Lower lobe of right lung (tissue), 2 donors: ENCODE measurements at regions not wholly inside any gene's neighbourhood (a gene's known extent, or its start where the extent isn't known, plus 50 kb on each side); places are given as distances from the start of the nearest gene placed in this dataset.

ENCODE experiments used
- ATAC-seq, 2 donors: fragments of 200-7000 bp; cut with Tn5 transposase; one replicate each; pipeline ENCODE4 v1.9.1; 2020 to 2022; ENCODE audit warnings: mild to moderate bottlenecking in 2 of 2, moderate library complexity in 2 of 2
- DNase-seq: peaks from one replicate; pipeline ENCODE4 v3.0.0-alpha.2; 2020
- H3K27ac ChIP-seq: fragments of 200-600 bp; one replicate; pipeline ENCODE4 v1.8.0; 2022
- H3K27me3 ChIP-seq: fragments of 200-600 bp; one replicate; pipeline ENCODE4 v1.8.0; 2022; ENCODE audit warnings: low read depth
- H3K36me3 ChIP-seq: fragments of 200-600 bp; one replicate; pipeline ENCODE4 v1.8.0; 2022; ENCODE audit warnings: mild to moderate bottlenecking
- H3K4me1 ChIP-seq: fragments of 200-600 bp; one replicate; pipeline ENCODE4 v1.8.0; 2022
- H3K4me3 ChIP-seq: fragments of 200-600 bp; one replicate; pipeline ENCODE4 v1.8.0; 2022; ENCODE audit warnings: mild to moderate bottlenecking
- H3K9me3 ChIP-seq: fragments of 200-600 bp; one replicate; pipeline ENCODE4 v1.8.0; 2022
- intact Hi-C: fragments of 100-400 bp; cut with DNase I; formaldehyde crosslinking; loops from one replicate; pipeline ENCODE4 v1.11.0; 2022
- TF ChIP-seq, protein P1 (sequence below): fragments of 200-600 bp; IDR thresholded peaks from one replicate; pipeline ENCODE4 v1.8.0; 2022; ENCODE audit warnings: antibody characterized with exemption, mild to moderate bottlenecking
- donor health status: DM: no; HTN: yes; CAD: no; lungs with severe emphysema.

DNA sequence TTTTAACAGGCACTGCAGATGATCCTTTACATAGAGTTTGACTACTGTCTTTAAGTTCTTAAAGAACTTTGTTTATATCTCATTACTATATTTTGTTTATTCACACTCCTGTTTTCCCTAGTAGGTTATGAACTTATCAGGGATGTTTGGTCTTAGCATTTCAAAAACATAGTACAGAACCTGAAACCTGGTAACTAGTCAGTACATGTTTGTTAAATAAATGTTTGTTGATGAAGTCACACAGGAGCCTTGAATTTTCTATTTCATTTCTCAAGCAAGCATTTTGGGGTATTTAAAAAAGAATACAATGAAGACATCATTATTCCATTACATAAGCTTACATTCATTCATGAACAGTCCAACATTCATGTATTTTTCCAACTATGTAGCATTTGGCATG lies 280.3 kb upstream of the ZSWIM2 start:
- TF ChIP-seq, protein P1, sequence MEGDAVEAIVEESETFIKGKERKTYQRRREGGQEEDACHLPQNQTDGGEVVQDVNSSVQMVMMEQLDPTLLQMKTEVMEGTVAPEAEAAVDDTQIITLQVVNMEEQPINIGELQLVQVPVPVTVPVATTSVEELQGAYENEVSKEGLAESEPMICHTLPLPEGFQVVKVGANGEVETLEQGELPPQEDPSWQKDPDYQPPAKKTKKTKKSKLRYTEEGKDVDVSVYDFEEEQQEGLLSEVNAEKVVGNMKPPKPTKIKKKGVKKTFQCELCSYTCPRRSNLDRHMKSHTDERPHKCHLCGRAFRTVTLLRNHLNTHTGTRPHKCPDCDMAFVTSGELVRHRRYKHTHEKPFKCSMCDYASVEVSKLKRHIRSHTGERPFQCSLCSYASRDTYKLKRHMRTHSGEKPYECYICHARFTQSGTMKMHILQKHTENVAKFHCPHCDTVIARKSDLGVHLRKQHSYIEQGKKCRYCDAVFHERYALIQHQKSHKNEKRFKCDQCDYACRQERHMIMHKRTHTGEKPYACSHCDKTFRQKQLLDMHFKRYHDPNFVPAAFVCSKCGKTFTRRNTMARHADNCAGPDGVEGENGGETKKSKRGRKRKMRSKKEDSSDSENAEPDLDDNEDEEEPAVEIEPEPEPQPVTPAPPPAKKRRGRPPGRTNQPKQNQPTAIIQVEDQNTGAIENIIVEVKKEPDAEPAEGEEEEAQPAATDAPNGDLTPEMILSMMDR: no peak
- Histone ChIP-seq H3K27ac (no peak overlapping the region), H3K27me3 (no peaks in the 10 kb centered on the region), H3K4me3 (no peak overlapping the region), H3K4me1 (no peaks in the 10 kb centered on the region), H3K36me3 (no peaks in the 10 kb centered on the region), H3K9me3 (no peaks in the 10 kb centered on the region)
- intact Hi-C loops: no loop called here
- ATAC-seq: no peak
- no peak for DNase-seq

DNA sequence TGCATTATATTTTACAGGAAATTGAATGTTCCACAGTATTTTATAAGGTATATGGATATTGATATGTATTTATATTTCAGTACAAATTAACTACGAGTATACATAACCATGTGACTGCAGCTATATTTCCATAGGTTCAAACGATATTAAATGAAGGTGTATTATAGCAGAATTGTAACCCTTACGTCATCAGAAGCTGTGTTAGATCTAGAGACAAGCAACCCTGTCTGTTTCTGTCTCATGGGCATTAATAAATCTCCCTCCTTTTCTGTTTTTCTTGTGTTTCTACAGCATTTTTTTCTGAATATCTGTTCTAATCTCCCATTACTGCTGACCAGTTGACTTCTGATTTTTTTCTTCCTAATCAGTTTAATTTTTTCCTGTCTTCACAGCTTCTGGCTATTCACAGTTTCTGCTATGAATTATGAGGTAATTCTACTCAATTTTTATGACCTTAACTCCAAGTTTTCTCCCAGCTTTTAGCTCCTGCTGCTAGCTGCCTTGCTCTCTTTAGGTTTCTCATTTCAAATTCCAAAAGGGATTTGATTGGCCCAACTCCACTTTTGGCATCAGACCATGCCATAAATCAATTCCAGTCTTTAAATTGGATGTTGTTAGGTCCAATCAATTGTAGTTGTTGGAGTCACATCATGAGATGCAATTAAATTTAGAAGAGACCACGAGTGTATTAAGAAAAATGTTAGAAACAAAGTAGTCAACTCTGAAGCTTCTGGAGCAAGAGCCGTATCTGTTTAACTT lies 277.5 kb upstream of the ZSWIM2 start:
- Histone ChIP-seq H3K36me3 (no peaks in the 10 kb centered on the region), H3K27me3 (no peaks in the 10 kb centered on the region), H3K27ac (no peak overlapping the region), H3K9me3 (no peaks in the 10 kb centered on the region), H3K4me3 (no peak overlapping the region), H3K4me1 (no peaks in the 10 kb centered on the region)
- ATAC-seq (no peak), DNase-seq (no peak)
- intact Hi-C loops: no loop called here
- TF ChIP-seq, protein P1: no peak

DNA sequence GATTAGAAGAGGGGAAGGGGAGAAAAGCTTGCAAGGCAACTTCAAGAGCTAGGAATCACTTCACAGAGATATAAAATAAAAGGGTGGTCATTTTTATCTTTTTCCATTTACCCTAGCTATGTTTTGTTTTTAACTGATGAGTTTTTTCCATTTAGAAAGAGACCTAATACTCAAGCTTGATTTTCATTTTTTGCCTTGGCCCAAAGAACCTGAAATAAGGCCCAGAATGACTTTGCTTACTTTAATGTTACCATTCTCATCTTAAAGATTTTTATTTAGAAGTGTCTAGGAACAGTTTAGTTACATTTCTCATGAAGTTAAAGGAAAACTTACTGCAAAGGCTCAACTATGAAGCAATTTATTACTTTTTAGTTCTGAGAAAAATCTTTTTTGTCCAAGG lies 276.3 kb upstream of the ZSWIM2 start:
- intact Hi-C loops: no loop called here
- H3K9me3 ChIP-seq: no peaks in the 10 kb centered on the region
- no peak overlapping the region for H3K27ac ChIP-seq
- DNase-seq (no peak), ATAC-seq (no peak)
- H3K36me3 ChIP-seq: no peaks in the 10 kb centered on the region
- H3K27me3 ChIP-seq: no peaks in the 10 kb centered on the region
- H3K4me3 ChIP-seq: no peak overlapping the region
- TF ChIP-seq, protein P1: no peak
- no peaks in the 10 kb centered on the region for H3K4me1 ChIP-seq

DNA sequence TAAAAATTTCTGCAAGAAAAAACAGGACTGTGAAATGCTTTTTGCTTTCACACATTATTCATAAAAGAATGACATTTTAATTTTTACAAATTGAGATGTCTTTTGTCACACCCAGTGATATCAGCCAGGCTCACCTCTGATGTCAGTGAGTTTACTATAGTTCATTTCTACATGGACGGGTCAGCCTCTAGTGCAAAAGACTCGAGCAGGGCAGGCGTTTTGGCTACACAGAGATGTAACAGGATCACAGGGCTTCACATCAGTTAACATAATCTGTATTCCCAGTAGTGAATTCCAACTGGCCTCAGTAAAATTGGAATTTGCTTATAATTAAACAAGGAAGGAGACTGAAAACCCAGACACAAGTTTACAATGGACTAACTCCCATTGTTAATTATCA lies 275.6 kb upstream of the ZSWIM2 start:
- DNase-seq (no peak), ATAC-seq (no peak)
- H3K4me1 ChIP-seq: no peaks in the 10 kb centered on the region
- no peaks in the 10 kb centered on the region for H3K27me3 ChIP-seq
- H3K27ac ChIP-seq: no peak overlapping the region
- TF ChIP-seq, protein P1: no peak
- intact Hi-C loops: no loop called here
- H3K36me3 ChIP-seq: no peaks in the 10 kb centered on the region
- no peak overlapping the region for H3K4me3 ChIP-seq
- no peaks in the 10 kb centered on the region for H3K9me3 ChIP-seq

DNA sequence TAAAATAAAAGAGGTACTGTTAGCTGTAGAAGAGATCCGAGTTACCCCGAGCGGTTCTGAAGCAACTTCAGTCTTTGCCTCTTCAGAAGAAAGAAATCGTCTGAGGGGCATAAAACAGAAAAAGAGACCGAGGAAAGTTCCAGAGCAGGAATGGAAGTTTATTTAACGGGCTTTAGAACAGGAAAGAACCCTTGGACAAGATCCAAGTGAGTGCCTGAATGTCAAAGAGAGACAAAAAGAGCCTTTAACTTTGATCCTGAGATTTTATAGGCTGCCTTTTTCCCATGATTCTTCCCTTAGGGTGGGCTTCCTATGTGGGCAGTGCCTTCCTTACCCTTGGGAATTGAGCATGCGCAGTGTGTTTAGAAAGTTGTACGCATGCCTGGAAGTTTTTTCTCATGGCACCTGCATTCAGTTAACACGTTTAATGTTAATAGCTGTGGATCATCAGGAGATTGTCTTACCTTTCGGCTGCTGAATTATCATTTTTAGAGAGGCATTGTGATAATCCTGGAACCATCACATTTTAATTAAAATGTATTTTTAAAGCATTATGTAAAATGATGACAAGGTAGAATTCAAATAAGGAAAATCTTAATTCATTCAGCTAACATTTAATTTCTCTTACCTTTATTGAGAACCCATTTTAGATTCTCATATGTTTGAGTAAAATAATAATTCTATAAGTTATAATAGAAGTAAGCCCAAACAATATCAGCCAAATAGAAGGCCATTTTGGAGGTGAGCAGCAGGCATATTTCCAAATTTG lies 269.5 kb upstream of the ZSWIM2 start:
- H3K36me3 ChIP-seq: no peaks in the 10 kb centered on the region
- no peak overlapping the region for H3K4me3 ChIP-seq
- H3K9me3 ChIP-seq: no peaks in the 10 kb centered on the region
- no peak for ATAC-seq
- TF ChIP-seq, protein P1: no peak
- no peak overlapping the region for H3K27ac ChIP-seq
- DNase-seq: no peak
- H3K27me3 ChIP-seq: no peaks in the 10 kb centered on the region
- no peaks in the 10 kb centered on the region for H3K4me1 ChIP-seq
- intact Hi-C loops: no loop called here
